Tibial nerve (tissue), 3 donors: ENCODE measurements at regions not wholly inside any gene's neighbourhood (a gene's known extent, or its start where the extent isn't known, plus 50 kb on each side); places are given as distances from the start of the nearest gene placed in this dataset.

Experiments used
- POLR2A ChIP-seq, 2 donors: fragments of 450-650 bp; IDR thresholded peaks; one replicate each; pipeline ENCODE4 v1.6.1; 2017; ENCODE audit warnings: antibody characterized with exemption in 2 of 2, mild to moderate bottlenecking in 2 of 2, moderate library complexity in 2 of 2
- TF ChIP-seq, protein P1 (sequence below), 5 experiments: fragments of 200-600 bp in 3 of 5; fragments of 450-650 bp in 2 of 5; sonication (generic) in 3 of 5; IDR thresholded peaks; one replicate each; pipeline ENCODE4 v1.5.1; 2016 to 2019; ENCODE audit warnings: antibody characterized with exemption in 5 of 5, mild to moderate bottlenecking in 3 of 5, moderate library complexity in 2 of 5

DNA sequence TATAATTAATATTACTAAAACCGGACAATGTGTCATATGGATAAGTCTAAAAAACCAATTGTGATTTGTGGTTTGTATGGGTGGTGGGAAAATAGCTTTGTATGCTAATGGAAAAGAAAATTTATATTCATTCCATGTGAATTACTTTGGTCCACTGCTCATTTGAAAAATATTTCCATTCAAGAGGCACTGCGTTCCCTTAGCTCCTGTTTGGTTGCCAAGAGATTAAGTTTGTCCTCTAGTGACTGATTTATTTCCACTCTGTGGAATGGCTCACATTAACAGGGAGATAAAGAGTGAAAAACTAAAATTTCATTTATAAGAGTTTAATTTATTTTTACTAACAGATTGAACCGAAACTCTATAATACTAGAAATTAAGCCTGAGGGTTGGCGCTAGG lies 744.1 kb upstream of the CHRM3 start:
- TF ChIP-seq POLR2A (IDR thresholded peaks at IDR 0.05), result no peak
- TF ChIP-seq, protein P1, sequence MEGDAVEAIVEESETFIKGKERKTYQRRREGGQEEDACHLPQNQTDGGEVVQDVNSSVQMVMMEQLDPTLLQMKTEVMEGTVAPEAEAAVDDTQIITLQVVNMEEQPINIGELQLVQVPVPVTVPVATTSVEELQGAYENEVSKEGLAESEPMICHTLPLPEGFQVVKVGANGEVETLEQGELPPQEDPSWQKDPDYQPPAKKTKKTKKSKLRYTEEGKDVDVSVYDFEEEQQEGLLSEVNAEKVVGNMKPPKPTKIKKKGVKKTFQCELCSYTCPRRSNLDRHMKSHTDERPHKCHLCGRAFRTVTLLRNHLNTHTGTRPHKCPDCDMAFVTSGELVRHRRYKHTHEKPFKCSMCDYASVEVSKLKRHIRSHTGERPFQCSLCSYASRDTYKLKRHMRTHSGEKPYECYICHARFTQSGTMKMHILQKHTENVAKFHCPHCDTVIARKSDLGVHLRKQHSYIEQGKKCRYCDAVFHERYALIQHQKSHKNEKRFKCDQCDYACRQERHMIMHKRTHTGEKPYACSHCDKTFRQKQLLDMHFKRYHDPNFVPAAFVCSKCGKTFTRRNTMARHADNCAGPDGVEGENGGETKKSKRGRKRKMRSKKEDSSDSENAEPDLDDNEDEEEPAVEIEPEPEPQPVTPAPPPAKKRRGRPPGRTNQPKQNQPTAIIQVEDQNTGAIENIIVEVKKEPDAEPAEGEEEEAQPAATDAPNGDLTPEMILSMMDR (IDR thresholded peaks at IDR 0.05), result no peak
